CD4-positive, CD25-positive, alpha-beta regulatory T cell (primary cell): ENCODE measurements at regions not wholly inside any gene's neighbourhood (a gene's known extent, or its start where the extent isn't known, plus 50 kb on each side); places are given as distances from the start of the nearest gene placed in this dataset.

ENCODE experiments used
- ATAC-seq, 2 donors: fragments of 150-1000 bp; cut with Tn5 transposase; one replicate each; pipeline ENCODE4 v1.10.0; 2021; ENCODE audit warnings: low read depth in 2 of 2, moderate number of reproducible peaks in 2 of 2, moderate library complexity in 1 of 2
- DNase-seq, 3 donors: peaks; one replicate each; pipeline versions ENCODE4 v3.0.0 to v3.0.0-alpha.2; 2012 to 2022; ENCODE audit warnings: mixed read lengths in 1 of 3
- H3K27ac ChIP-seq: one replicate; pipeline ENCODE4 v1.7.0; 2013; ENCODE audit warnings: mild to moderate bottlenecking, low read length; ENCODE audit not compliant: insufficient read depth, poor library complexity, severe bottlenecking
- H3K27me3 ChIP-seq: one replicate; pipeline ENCODE4 v1.7.0; 2013; ENCODE audit warnings: low read length; ENCODE audit not compliant: control insufficient read depth, insufficient read depth
- H3K36me3 ChIP-seq: one replicate; pipeline ENCODE4 v1.7.0; 2013; ENCODE audit warnings: mild to moderate bottlenecking, low read length, moderate library complexity; ENCODE audit not compliant: control insufficient read depth, insufficient read depth
- H3K4me1 ChIP-seq: 2 replicates; pipeline ENCODE4 v1.7.0; 2013; ENCODE audit warnings: mild to moderate bottlenecking, low read length; ENCODE audit not compliant: insufficient read depth, control insufficient read depth, poor library complexity, severe bottlenecking
- H3K4me3 ChIP-seq: one replicate; pipeline ENCODE4 v1.7.0; 2013; ENCODE audit warnings: low read depth, mild to moderate bottlenecking, low read length, moderate library complexity
- H3K9me3 ChIP-seq, 2 experiments: 1 replicate in 1 of 2; 2 replicates in 1 of 2; pipeline ENCODE4 v1.7.0; 2013; ENCODE audit warnings: low read length in 2 of 2, mild to moderate bottlenecking in 1 of 2, moderate library complexity in 1 of 2; ENCODE audit not compliant: control insufficient read depth in 2 of 2
- H3K27ac Mint-ChIP-seq, 3 donors: one replicate each; pipeline ENCODE4 v1.8.0; 2020 to 2022; ENCODE audit warnings: mild to moderate bottlenecking in 3 of 3, mixed read lengths in 3 of 3, moderate library complexity in 2 of 3
- H3K27me3 Mint-ChIP-seq: one replicate; pipeline ENCODE4 v1.8.0; 2022; ENCODE audit warnings: mild to moderate bottlenecking, mixed read lengths
- H3K36me3 Mint-ChIP-seq: one replicate; pipeline ENCODE4 v1.8.0; 2020; ENCODE audit warnings: mixed read lengths
- H3K4me1 Mint-ChIP-seq, 4 donors: one replicate each; pipeline ENCODE4 v1.8.0; 2020 to 2022; ENCODE audit warnings: mixed read lengths in 4 of 4, mild to moderate bottlenecking in 1 of 4
- H3K4me3 Mint-ChIP-seq, 4 donors: one replicate each; pipeline ENCODE4 v1.8.0; 2020 to 2022; ENCODE audit warnings: mild to moderate bottlenecking in 4 of 4, mixed read lengths in 4 of 4, moderate library complexity in 3 of 4
- H3K9me3 Mint-ChIP-seq, 7 donors: one replicate each; pipeline ENCODE4 v1.8.0; 2020 to 2022; ENCODE audit warnings: mixed read lengths in 7 of 7, mild to moderate bottlenecking in 3 of 7, moderate library complexity in 2 of 7

GRCh38 chr16:73732681-73733080 is 563.9 kb upstream of the PSMD7 start:
- H3K27me3 ChIP-seq: no peaks in the 10 kb centered on the region
- Mint-ChIP-seq H3K9me3 (peaks cover 0 to 21% (median 4%) of the 10 kb centered on the region in 7 donors), H3K4me3 (no peak overlapping the region), H3K4me1 (no peaks in the 10 kb centered on the region), H3K36me3 (no peaks in the 10 kb centered on the region), H3K27ac (no peak overlapping the region), H3K27me3 (no peaks in the 10 kb centered on the region)
- H3K9me3 ChIP-seq: no peaks in the 10 kb centered on the region
- no peaks in the 10 kb centered on the region for H3K36me3 ChIP-seq
- H3K27ac ChIP-seq: no peak overlapping the region
- no peak for DNase-seq
- ATAC-seq: no peak
- H3K4me3 ChIP-seq: no peak overlapping the region
- no peaks in the 10 kb centered on the region for H3K4me1 ChIP-seq

DNA sequence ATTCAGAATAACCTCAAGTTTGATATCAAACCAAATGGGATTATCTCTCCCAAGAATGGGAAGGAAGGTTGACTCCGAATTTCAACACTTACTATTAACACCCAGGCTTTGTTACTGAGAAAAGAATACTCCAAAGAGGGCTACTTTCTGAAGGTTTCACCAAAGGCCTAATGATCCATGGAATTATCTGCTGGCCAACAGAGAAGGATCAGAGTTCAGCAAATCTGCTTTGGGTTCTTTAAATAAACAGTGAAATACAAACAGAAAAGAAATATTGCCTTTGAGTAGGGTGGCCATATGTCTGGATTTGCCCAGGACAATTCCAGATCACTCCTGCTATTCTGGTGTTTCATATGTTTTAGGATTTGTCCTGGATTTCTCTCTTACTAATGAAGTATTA is 564.5 kb upstream of the PSMD7 start:
- H3K4me3 Mint-ChIP-seq: no peak overlapping the region
- H3K36me3 Mint-ChIP-seq: no peaks in the 10 kb centered on the region
- Histone ChIP-seq H3K27me3 (no peaks in the 10 kb centered on the region), H3K27ac (no peak overlapping the region), H3K9me3 (no peaks in the 10 kb centered on the region), H3K4me3 (no peak overlapping the region), H3K36me3 (no peaks in the 10 kb centered on the region), H3K4me1 (no peaks in the 10 kb centered on the region)
- no peak for DNase-seq
- no peak for ATAC-seq
- H3K4me1 Mint-ChIP-seq: no peaks in the 10 kb centered on the region
- H3K9me3 Mint-ChIP-seq: peaks cover 0 to 16% (median 4%) of the 10 kb centered on the region in 7 donors
- no peak overlapping the region for H3K27ac Mint-ChIP-seq
- no peaks in the 10 kb centered on the region for H3K27me3 Mint-ChIP-seq

DNA sequence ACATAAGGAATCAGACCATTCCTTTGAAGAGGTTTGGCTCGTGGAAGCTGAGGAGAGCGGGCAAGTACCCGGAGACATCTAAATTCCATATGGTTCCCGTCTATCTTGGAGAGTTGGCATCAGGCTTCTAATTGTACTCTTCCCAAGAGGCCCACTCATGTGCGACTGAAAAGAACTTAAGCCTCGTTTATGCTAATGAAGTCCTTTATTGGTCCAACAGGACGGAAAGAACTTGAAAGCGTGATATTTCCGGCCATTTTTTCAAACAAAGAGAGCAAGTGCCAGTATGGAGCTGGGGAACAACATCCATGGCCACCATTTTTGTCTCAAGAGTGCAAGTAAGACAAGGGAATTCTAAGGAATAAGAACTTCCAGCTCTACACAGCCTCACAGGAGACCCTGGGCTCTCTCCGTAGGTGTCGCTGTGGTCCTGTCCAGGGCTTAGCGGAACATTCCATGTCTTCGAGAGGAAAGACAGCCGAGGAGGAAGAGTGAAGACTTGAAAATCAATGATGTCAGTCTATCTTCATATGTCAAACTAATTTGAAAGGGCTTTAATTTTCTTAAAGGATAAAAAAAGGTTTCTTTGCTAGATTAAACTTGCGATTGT is 566.0 kb upstream of the PSMD7 start:
- no peak for ATAC-seq
- H3K27ac Mint-ChIP-seq: no peak overlapping the region

GRCh38 chr16:73725156-73725555 is 571.5 kb upstream of the PSMD7 start:
- no peaks in the 10 kb centered on the region for H3K4me1 ChIP-seq
- H3K9me3 Mint-ChIP-seq: peaks cover 0 to 13% (median 3%) of the 10 kb centered on the region in 7 donors
- no peaks in the 10 kb centered on the region for H3K36me3 ChIP-seq
- no peak overlapping the region for H3K27ac ChIP-seq
- DNase-seq (no peak), ATAC-seq (no peak)
- no peaks in the 10 kb centered on the region for H3K27me3 Mint-ChIP-seq
- no peaks in the 10 kb centered on the region for H3K36me3 Mint-ChIP-seq
- no peaks in the 10 kb centered on the region for H3K27me3 ChIP-seq
- H3K4me3 Mint-ChIP-seq: no peak overlapping the region
- H3K4me3 ChIP-seq: no peak overlapping the region
- H3K9me3 ChIP-seq: no peaks in the 10 kb centered on the region
- no peak overlapping the region for H3K27ac Mint-ChIP-seq
- no peaks in the 10 kb centered on the region for H3K4me1 Mint-ChIP-seq

More for the DNA sequence above, 566.0 kb upstream of the PSMD7 start:
- Mint-ChIP-seq H3K9me3 (peaks cover 0 to 16% (median 3%) of the 10 kb centered on the region in 7 donors), H3K4me1 (no peaks in the 10 kb centered on the region), H3K4me3 (no peak overlapping the region), H3K27me3 (no peaks in the 10 kb centered on the region), H3K36me3 (no peaks in the 10 kb centered on the region)
- Histone ChIP-seq H3K9me3 (no peaks in the 10 kb centered on the region), H3K4me3 (no peak overlapping the region), H3K4me1 (no peaks in the 10 kb centered on the region), H3K36me3 (no peaks in the 10 kb centered on the region), H3K27me3 (no peaks in the 10 kb centered on the region), H3K27ac (no peak overlapping the region)
- DNase-seq: no peak

DNA sequence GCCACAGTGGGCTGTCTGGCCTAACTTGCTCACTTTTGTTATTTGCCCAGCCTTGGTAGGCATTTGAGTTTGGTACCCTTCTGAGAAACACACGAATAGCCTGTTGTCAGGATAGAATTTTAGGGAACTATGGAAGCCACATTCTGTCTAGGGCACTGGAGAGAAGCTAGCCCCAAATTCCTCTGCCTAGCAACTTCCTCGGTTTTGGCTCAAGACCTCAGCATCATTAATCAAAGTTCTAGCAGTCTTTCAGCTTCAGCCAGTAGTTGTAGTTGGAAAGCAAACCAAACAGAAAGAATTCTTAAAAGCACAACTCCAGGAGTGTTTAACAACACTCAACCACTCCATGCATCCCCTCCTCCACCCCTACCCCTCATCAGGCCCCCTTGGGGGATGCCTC is 572.1 kb upstream of the PSMD7 start:
- no peaks in the 10 kb centered on the region for H3K36me3 ChIP-seq
- no peak for ATAC-seq
- no peaks in the 10 kb centered on the region for H3K36me3 Mint-ChIP-seq
- H3K4me1 ChIP-seq: no peaks in the 10 kb centered on the region
- no peak overlapping the region for H3K27ac ChIP-seq
- DNase-seq: no peak
- H3K9me3 ChIP-seq: no peaks in the 10 kb centered on the region
- peaks cover 0 to 9% (median 3%) of the 10 kb centered on the region in 7 donors for H3K9me3 Mint-ChIP-seq
- H3K4me3 Mint-ChIP-seq: no peak overlapping the region
- H3K4me3 ChIP-seq: no peak overlapping the region
- no peak overlapping the region for H3K27ac Mint-ChIP-seq
- H3K4me1 Mint-ChIP-seq: no peaks in the 10 kb centered on the region
- no peaks in the 10 kb centered on the region for H3K27me3 ChIP-seq
- no peaks in the 10 kb centered on the region for H3K27me3 Mint-ChIP-seq

GRCh38 chr16:73717266-73717974 is 579.2 kb upstream of the PSMD7 start:
- Histone ChIP-seq H3K36me3 (no peaks in the 10 kb centered on the region), H3K4me1 (no peaks in the 10 kb centered on the region), H3K27me3 (no peaks in the 10 kb centered on the region), H3K9me3 (no peaks in the 10 kb centered on the region), H3K27ac (no peak overlapping the region), H3K4me3 (no peak overlapping the region)
- Mint-ChIP-seq H3K27ac (no peak overlapping the region), H3K4me3 (no peak overlapping the region), H3K9me3 (peaks cover 0 to 5% (median 3%) of the 10 kb centered on the region in 7 donors), H3K36me3 (no peaks in the 10 kb centered on the region), H3K4me1 (no peaks in the 10 kb centered on the region), H3K27me3 (no peaks in the 10 kb centered on the region)
- DNase-seq (no peak), ATAC-seq (no peak)

DNA sequence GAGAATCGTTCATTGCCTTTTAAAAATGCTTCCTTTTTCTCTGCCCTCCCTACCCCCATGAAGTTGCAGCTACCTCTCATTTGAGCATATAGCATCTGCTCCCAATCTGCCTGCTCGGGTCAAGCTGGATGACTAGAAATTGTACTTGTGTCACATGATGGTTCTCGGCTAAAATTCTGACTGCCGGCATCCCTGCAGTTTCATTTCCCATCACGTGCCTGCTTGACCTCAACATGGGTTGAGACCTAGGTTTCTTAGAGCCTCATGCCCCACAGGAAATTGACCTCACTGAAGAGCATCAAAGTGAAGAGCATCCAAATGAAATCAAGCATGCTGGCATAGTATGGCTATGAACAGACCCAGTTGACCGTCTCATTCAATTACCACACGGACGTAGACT is 581.6 kb upstream of the PSMD7 start:
- no peaks in the 10 kb centered on the region for H3K4me1 ChIP-seq
- H3K27ac ChIP-seq: no peak overlapping the region
- no peak overlapping the region for H3K4me3 Mint-ChIP-seq
- no peaks in the 10 kb centered on the region for H3K4me1 Mint-ChIP-seq
- no peaks in the 10 kb centered on the region for H3K36me3 ChIP-seq
- H3K27ac Mint-ChIP-seq: no peak overlapping the region
- H3K9me3 ChIP-seq: no peaks in the 10 kb centered on the region
- no peak for ATAC-seq
- H3K9me3 Mint-ChIP-seq: peaks cover 0 to 5% (median 3%) of the 10 kb centered on the region in 7 donors
- H3K27me3 ChIP-seq: no peaks in the 10 kb centered on the region
- DNase-seq: no peak
- no peaks in the 10 kb centered on the region for H3K27me3 Mint-ChIP-seq
- no peak overlapping the region for H3K4me3 ChIP-seq
- H3K36me3 Mint-ChIP-seq: no peaks in the 10 kb centered on the region
